SHP77 (cell line): ENCODE measurements at regions not wholly inside any gene's neighbourhood (a gene's known extent, or its start where the extent isn't known, plus 50 kb on each side); places are given as distances from the start of the nearest gene placed in this dataset.
"Not testable (repeated sequence)": the region's sequence is repeated elsewhere in the genome, so short reads cannot be mapped to it uniquely, and the experiment has no call there.

ENCODE experiments used
- DNase-seq, 2 experiments: peaks; one replicate each; lab custom pipeline; 2025; lab: John Stamatoyannopoulos, UW

DNA sequence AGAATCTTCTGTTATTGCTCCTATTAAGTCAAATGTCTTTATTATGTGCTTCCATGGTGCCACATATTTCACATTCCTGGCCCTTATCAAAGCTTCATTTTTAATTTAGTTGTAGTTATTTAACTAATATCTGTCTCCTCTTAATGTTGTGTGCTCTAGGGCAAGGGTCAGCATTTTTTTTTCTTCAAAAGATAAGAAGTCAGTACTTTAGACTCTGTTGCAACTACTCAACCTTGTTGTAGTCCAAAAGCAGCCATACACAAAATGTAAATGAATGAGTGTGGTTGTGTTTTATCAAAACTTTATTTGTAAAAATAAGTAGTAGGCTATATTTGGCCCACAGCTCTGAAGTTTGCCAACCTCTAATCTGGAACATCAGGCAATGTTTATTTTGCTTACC lies 394.7 kb upstream of the CBLB start:
- no peak for DNase-seq

DNA sequence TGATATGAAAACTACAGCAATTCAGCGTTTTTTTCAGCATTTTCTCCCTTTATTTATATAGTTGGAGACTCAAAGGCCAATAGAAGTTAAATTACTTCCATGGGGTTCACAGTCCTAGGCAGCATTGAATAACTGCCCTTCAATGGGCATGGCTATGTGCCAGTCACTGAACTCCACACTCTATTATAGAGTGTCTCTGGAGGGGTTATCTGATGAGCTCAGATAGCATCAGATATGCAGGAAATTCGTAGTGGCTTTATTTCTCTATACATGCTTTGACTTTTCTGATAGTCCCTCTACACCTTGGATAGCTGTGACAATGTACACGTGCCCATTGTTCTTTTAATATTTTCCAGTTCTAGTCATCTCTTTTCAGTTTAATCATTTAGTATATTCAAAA lies 396.9 kb upstream of the CBLB start:
- no peak for DNase-seq

DNA sequence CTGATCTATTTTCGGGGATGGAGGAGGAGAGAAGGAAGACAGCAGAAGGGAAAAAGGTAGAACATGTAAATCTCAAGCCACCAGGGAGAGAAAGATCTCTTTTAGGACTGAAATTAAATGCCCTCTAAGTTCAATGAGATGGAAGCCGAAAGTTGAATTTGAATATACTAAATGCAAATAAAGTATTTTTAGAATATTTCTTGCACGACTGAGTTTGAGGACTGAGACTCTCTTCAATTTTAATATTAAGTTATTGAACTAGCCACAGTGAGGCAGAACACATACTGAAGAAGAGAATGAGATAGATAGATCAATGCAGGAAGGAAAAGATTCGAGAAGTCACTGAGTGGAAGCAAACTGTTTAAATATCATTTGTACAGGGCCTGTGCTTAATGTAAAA lies 399.9 kb upstream of the CBLB start:
- no peak for DNase-seq

DNA sequence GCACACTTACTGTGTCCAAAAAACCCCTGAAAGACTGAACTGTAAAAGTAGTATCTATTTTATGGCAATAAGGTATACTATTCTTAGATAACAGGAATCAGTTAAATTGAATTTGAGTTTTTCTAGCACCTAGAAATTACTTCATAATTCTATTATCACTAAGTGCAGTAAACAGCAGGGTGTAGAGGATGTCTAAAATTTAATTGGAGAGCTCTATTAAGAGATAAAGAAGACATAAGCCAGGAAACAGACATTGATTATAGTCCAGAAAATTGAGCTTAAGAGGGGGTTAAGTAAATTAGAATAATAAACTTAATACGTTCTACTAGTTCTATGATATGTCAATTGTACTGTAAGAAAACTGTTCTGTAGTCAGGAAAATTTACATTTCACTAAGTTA lies 403.5 kb upstream of the CBLB start:
- no peak for DNase-seq

GRCh38 chr3:106275592-106275991 lies 406.8 kb upstream of the CBLB start:
- DNase-seq: no peak

- no peak for DNase-seq
These were observed 407.3 kb upstream of the CBLB start for GRCh38 chr3:106276151-106276550.

GRCh38 chr3:106276755-106277612 lies 408.2 kb upstream of the CBLB start:
- DNase-seq: no peak

- DNase-seq: no peak
These were observed 408.9 kb upstream of the CBLB start for GRCh38 chr3:106277731-106278130.

DNA sequence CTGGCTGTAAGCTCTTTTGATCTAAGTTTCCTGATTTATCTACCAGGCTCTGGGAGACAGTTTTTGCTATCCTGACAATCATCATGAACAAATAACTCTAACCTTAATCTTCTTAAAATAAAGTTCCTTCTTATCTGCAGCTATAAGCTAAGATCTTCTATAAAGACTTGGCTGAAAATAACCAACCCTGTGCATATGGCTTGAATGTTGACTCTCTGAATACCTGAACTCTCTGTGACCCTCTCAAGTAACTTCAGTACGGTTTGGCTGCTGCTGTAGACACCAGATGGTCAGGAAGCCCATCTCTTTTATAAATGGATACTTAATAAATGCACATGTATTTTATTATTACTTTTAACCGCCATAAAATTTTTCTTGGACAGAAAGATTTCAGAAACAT lies 412.4 kb upstream of the CBLB start:
- no peak for DNase-seq

GRCh38 chr3:106282943-106283342 lies 414.1 kb upstream of the CBLB start:
- no peak for DNase-seq

DNA sequence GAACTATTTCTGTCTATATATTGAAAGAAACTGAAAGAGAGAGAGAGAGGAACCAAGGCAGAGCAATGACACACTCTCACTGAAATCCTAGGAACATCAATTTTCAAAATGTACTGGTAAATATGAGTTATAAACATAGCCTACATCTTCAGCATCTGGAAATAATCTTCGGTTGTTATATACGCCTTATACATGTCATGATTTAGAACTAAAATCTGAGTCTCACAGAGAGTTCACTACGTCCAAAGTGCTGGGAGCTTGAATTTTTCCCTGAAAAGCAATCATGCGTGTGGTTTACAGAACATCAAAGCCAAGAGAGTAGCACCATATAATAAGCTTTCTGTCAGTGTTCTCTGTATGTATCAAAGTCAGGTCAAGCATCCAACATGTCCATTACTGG lies 420.0 kb upstream of the CBLB start:
- no peak for DNase-seq

DNA sequence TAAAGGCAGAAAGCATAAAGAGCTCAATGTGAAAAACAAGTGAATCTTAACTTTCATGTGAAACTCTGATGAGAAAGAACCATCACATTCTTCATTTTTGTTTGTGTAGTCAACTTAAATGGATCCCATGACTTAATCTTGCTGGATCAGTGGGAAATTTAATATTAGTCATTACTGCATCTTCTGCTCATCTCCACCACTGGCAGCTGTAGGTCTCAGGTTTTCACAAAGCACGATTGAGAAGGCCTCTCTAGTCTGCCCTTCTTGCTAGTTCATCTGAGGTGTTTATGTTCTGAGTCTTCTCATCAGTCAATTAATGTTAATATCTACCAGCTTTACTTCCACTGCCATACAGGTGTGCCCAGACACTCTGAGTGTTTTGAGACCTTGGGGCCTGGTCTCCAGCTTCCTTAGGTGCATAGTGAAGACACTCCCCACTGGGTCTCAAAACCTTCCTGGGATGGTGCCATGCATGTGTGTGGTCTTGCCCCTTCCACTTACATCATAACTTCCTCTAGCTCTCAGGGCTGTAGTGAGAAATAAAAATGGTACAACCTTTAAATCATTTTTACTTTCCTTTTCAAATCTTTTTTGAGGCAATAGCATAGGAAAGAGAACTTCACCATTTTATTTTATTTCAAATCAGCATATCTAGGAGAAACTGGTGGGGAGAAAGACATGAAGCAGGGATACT lies 421.6 kb upstream of the CBLB start:
- DNase-seq: no peak

DNA sequence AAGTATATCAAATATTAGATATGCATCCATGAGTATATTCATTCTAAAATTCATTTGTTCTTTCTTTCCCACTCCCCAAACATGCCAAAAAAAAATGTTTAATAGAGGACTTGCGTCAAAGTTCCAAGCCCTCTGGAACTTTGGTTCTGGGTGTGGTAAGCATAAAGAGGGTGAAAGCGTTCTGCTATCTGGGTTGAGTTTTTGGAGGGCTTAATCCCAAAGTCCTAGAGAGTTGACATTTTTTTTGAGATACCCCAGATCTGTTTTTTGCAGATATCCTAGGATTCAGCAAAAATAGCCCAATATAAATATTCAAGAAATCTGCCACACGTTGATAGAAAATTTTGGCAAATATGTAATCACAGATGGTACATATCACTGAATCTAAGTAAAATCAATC lies 424.3 kb upstream of the CBLB start:
- DNase-seq: no peak

GRCh38 chr3:106294121-106294520 lies 425.3 kb upstream of the CBLB start:
- no peak for DNase-seq

GRCh38 chr3:106296062-106296461 lies 427.2 kb upstream of the CBLB start:
- no peak for DNase-seq

DNA sequence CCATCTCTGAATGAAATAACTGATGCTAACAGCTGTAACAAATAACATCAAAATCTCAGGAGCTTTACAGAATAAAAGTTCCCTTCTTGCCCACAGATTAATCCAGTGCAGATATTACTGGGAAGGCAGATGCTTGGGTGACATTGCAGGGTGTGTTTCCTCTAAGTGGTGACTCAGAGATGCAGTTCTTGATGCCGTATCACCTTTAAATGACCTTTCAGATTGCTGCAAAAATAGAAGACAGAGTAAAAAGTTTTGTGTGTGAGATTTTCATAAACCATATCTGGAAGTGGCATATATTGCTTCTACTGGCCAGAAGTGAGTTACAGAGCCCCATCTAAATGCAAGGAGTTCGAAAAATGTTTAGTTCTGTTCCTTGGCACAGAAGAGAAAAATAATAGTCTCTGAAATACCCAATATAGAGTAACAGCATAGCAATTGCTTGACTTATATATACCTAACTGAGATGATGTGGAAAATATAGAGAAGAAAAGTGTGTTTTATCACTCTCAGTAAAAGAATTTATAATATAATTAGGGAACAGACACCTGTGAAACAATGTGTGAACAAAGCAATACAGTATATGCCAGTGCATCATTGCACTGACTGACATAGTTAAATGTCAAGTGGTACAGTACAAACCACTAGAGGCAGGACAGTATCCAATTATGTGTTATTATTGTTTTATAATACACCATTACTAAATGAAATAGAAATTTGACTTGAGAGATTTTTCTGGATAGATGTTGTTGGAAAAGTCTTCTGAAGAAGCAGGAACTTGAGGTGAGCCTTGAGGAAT lies 430.7 kb upstream of the CBLB start:
- DNase-seq: no peak

DNA sequence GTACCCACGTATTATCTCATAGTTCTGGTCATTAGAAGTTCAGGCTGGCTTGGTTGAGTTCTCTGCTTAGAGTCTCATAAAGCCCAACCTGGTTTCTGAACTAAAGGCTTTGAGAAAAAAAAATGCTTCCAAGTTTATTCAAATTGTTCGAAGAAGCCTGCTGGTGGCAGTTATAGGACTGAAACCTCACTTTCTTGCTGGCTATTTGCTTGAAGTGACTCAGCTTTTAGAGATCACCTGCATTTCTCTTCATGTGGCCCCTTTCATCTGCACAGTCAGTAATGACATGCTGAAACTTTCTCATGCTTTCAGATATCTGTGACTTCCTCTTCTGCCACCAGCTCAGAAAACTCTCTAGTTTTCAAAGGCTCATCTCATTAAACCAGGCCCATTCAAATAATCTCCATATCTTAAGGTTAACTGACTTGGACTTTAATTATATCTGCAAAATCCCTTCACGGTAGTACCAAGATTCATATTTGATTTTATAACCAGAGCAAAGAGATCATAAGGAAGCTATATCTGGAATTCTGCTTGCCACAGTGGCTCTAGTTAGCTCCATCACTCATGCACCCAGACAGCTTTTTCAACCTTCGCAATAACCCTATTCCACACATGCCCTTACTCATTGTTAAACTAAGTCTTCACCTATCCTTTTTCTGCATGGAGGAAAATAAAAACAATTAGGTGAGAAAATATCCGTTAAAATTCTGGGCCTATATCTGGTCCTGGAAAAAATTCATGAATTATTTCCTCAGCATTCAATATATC lies 433.8 kb upstream of the CBLB start:
- DNase-seq: no peak

DNA sequence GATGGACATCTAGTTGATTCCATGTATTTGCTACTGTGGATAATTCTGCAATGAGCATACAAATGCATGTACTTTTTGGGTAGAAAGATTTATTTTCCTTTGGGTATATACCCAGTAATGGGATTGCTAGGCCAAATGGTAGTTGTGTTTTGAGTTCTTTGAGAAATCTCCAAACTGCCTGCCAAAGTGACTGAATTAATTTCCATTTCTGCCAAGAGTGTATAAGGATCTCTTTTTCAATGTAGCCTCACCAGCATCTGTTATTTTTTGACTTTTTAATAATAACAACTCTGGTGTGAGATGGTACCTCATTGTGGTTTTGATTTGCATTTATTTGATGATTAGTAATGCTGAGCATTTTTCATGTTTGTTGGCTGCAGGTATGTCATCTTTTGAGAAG lies 435.0 kb upstream of the CBLB start:
- no peak for DNase-seq

- no peak for DNase-seq
These were observed 436.3 kb upstream of the CBLB start for GRCh38 chr3:106305127-106305526.

GRCh38 chr3:106305882-106306435 lies 437.1 kb upstream of the CBLB start:
- DNase-seq: no peak

GRCh38 chr3:106309274-106309673 lies 440.5 kb upstream of the CBLB start:
- DNase-seq: no peak

- not testable (repeated sequence) for DNase-seq
These were observed 441.0 kb upstream of the CBLB start for GRCh38 chr3:106309798-106310197.
